Stimulated activated CD8-positive, alpha-beta memory T cell treated with anti-CD3 and anti-CD28 coated beads, Interleukin-7, amount 100 ng/mL, for 4 hours (primary cell): ENCODE measurements at regions not wholly inside any gene's neighbourhood (a gene's known extent, or its start where the extent isn't known, plus 50 kb on each side); places are given as distances from the start of the nearest gene placed in this dataset.
"Not testable (repeated sequence)": the region's sequence is repeated elsewhere in the genome, so short reads cannot be mapped to it uniquely, and the experiment has no call there.

Experiments
- DNase-seq, 2 donors: peaks; one replicate each; pipeline ENCODE4 v3.0.0-alpha.2; 2020; ENCODE audit warnings: low read depth in 2 of 2

GRCh38 chr5:89351975-89352374 lies 469.0 kb upstream of the MEF2C start:
- no peak for DNase-seq

GRCh38 chr5:89351222-89351621 lies 468.2 kb upstream of the MEF2C start:
- DNase-seq, result no peak

DNA sequence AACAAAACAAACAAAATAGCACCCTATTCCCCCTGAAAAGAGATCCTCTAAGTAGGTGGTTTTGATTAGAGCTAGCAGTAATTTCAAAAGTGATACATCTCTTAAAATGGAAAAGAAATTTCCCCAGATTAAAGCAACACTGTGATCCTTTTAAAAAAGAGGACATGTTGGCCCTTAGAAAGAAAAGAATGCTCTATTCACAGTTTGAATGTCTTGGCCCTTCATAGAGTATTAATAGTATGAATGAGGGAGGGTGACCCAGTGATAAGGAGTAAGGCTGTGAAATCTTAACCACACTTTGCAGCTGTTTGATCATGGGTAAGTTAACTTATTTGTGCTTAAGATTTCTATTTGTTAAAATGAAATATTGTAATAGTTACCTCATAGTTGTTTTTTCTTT lies 467.7 kb upstream of the MEF2C start:
- DNase-seq, result no peak

DNA sequence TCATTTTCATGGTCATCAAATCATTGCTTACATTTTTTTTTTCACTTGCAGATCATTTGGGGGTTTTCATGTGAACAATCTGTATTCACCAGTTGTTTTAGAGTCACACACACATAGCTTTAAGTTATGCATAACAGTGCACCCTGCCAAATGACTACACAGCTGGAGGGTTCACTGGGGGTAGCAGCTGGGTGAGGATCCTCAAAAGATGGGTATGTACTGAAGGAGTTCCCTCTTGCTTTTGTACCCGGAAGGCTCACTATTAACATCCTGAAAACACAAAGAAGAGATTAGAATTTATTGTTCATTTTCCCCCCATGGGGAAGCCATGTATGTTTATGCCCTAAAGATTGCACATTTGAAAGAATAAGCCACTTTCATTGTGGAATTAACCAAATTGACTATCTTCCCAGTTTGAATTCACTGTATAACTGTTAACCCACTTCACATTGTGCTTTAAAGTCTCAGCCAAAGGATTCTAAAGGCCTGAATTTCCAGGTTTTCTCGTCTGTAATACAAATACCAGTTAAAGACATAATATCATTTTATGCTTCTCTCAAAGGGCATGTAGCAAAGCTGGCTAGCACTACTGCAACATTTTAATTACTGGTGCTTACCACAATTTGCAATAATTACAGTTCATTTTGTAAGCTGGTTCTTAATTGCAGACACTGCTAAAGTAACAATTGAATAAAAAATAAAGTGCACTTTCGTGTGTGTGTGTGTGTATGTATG lies 466.4 kb upstream of the MEF2C start:
- no peak for DNase-seq

- DNase-seq, result no peak
Observed at GRCh38 chr5:89346573-89346972, 463.6 kb upstream of the MEF2C start.

DNA sequence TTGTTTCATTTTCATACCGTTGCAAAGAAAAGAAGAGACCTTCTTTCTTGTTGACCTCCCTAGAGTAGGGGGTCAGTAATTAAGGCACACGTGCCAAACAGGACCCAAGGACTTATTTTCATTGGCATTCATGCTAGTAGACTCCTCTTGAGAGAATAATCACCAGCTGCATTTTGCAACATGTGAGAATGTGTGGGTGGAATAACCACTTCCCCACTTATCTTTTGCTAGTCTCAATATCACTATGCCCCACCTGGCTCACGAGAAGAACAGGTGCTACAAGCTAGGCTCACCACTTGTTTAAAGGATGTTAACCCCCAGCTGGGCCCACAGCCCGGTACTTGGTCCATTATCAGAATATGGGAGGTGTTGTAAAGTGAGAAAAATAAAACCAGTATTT lies 460.7 kb upstream of the MEF2C start:
- DNase-seq, result no peak

- DNase-seq, result no peak
Observed at GRCh38 chr5:89342106-89342876, 459.3 kb upstream of the MEF2C start.

DNA sequence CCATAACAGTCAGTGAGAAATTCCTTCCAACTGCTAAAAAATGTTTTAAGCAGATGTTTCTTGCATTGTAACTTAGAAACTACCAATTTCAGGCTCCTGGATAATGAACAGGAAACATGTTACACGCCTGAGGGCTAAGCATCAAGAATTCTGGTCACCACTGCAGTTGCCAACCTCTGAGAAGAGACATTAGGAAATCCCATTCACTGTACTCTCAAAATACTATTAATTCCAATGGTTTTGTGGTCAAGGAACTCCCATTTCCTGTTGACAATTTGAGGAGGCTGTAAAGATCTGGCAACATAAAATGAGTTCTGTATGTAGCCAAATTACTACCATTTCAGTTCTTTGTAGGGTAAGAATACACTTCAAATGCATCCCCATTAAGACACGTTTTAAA lies 456.0 kb upstream of the MEF2C start:
- no peak for DNase-seq

- no peak for DNase-seq
Observed at GRCh38 chr5:89336111-89336510, 453.1 kb upstream of the MEF2C start.

GRCh38 chr5:89330140-89330539 lies 447.2 kb upstream of the MEF2C start:
- DNase-seq, result no peak

DNA sequence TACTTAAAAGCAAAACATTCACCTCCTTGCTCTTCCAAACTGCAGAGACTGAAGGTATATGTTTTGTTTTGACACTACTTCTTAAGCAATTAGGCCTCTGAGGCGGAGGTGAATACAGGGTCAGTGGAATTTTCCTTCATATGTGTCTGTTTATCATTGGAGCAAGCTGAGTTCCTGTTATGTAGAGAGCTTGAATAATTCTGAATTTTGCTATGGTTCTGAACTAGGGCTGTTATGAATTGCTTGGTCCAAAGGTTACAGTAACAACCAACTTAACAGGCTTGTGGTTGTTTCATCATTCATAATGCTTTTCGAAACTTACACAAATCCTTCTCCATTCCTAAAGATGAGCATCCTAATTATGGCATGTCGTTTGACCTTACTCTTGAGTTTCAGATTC lies 444.6 kb upstream of the MEF2C start:
- DNase-seq, result no peak

- DNase-seq, result no peak
Observed at GRCh38 chr5:89324990-89325389, 442.0 kb upstream of the MEF2C start.

DNA sequence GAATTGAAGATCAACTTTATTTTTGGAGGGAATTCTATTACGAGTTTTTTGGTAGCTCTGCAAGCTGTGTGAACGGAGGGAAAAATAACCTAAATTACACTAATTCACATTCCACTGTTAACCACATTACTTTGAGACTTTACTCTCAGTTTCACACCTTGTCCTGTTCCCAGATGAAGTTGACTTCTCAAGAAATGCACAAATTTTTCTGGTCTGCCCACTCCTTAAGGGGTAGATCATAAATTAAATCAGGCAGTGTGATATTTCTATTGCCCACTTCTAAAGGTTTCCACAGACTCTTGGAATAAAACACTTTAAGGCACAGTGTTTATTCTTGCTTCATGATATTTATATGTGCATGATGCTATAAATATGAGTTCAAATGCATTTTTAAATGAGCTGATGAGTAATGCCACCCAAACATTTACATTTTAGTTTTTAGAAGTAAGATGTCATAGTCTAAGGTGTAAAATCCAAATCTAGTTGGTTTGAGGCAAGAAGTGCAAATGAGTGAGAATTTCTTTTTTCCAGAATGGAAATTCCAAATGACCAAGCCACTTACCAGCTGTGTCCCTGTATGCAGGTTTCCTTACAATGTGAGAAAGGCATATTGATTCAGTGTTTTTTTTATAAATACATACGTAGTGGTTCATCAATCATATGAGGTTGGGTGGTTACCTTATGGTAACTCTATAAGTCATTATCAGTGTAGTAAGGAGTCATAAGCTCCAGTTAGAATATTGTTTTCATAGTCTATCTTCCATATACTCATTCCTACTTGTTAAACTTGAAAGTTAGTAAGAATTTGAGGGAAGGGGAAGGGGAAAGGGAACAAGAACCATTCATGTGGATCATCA lies 437.7 kb upstream of the MEF2C start:
- DNase-seq, result no peak

DNA sequence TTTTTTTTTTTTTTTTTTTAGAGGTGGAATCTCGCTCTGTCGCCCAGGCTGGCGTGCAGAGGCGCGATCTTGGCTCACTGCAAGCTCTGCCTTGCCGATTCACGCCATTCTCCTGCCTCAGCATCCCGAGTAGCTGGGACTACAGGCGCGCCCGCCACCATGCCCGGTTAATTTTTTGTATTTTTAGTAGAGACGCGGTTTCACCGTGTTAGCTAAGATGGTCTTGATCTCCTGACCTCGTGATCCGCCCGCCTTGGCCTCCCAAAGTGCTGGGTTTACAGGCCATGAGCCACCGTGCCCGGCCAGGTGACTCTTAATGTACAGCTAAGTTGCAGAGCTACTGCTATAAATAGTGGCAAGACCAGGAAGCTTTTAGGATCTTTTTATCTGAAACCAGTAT lies 434.9 kb upstream of the MEF2C start:
- DNase-seq, result not testable (repeated sequence)

- no peak for DNase-seq
Observed at GRCh38 chr5:89315286-89316100, 432.5 kb upstream of the MEF2C start.

- DNase-seq, result no peak
Observed at GRCh38 chr5:89313804-89314588, 431.0 kb upstream of the MEF2C start.

- no peak for DNase-seq
Observed at GRCh38 chr5:89313044-89313443, 430.1 kb upstream of the MEF2C start.

- no peak for DNase-seq
Observed at GRCh38 chr5:89309268-89309667, 426.3 kb upstream of the MEF2C start.

DNA sequence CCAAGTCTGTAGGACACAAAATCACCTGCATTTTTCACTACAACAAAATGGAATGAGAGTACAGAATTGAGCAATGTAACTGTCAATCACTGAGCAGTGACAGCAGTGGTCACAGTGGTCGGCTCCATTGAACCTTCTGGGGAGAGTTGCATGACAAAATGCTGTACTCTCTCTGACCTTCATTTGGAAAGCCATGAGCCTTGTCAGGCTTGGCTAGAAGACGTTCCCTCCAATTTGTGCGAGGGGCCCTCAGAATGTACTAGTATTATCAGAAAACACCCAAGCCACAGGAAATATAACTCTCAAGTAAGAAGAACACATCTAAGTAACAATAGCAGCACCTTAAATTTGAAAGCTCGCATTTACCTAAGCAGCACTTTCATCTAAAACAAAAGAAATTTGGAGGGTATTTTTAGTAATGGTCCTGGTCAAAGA lies 425.6 kb upstream of the MEF2C start:
- DNase-seq, result no peak

GRCh38 chr5:89307972-89308371 lies 425.0 kb upstream of the MEF2C start:
- DNase-seq, result no peak

- DNase-seq, result not testable (repeated sequence)
Observed at GRCh38 chr5:89307141-89307540, 424.2 kb upstream of the MEF2C start.
